Esophagus squamous epithelium (tissue), 5 donors: ENCODE measurements at regions not wholly inside any gene's neighbourhood (a gene's known extent, or its start where the extent isn't known, plus 50 kb on each side); places are given as distances from the start of the nearest gene placed in this dataset.

Source experiments
- DNase-seq: peaks from one replicate; lab custom pipeline; 2025; lab: John Stamatoyannopoulos, UW
- H3K27ac ChIP-seq, 4 donors: fragments of 200-600 bp; sonication (generic); one replicate each; pipeline ENCODE4 v1.5.1; 2016 to 2019; ENCODE audit warnings: mild to moderate bottlenecking in 1 of 4
- H3K27me3 ChIP-seq, 4 donors: fragments of 200-600 bp; sonication (generic); 1 replicate in 3 of 4; 2 replicates in 1 of 4; pipeline versions ENCODE4 v1.5.1 to v1.6.0; 2017 to 2021; ENCODE audit warnings: antibody characterized with exemption in 1 of 4
- H3K36me3 ChIP-seq, 3 donors: fragments of 200-600 bp; sonication (generic); one replicate each; pipeline ENCODE4 v1.5.1; 2016 to 2019
- H3K4me1 ChIP-seq, 3 donors: fragments of 200-600 bp; sonication (generic); one replicate each; pipeline ENCODE4 v1.5.1; 2017 to 2019
- H3K4me3 ChIP-seq, 4 donors: fragments of 200-600 bp; sonication (generic); 1 replicate in 3 of 4; 2 replicates in 1 of 4; pipeline ENCODE4 v1.5.1; 2016 to 2019; ENCODE audit warnings: mild to moderate bottlenecking in 2 of 4, moderate library complexity in 1 of 4
- H3K9me3 ChIP-seq, 3 donors: fragments of 200-600 bp; sonication (generic); one replicate each; pipeline ENCODE4 v1.5.1; 2016 to 2019
- CTCF ChIP-seq, 6 experiments: fragments of 450-650 bp in 4 of 6; fragments of 200-600 bp in 2 of 6; sonication (generic) in 2 of 6; IDR thresholded peaks; one replicate each; pipeline ENCODE4 v1.5.1; 2016 to 2019; ENCODE audit warnings: antibody characterized with exemption in 6 of 6, mild to moderate bottlenecking in 4 of 6, moderate library complexity in 4 of 6
- POLR2A ChIP-seq, 4 donors: fragments of 450-650 bp; IDR thresholded peaks; one replicate each; pipeline ENCODE4 v1.6.1; 2017; ENCODE audit warnings: antibody characterized with exemption in 4 of 4, mild to moderate bottlenecking in 4 of 4, moderate library complexity in 3 of 4
- WGBS, 2 donors: methylation state at CpG; one replicate each; pipeline ENCODE4 v1.1.5; 2018; 5-methylcytosine and 5-hydroxymethylcytosine counted together
- intact Hi-C: fragments of 100-400 bp; cut with DNase I; formaldehyde crosslinking; loops from one replicate; pipeline ENCODE4 v1.15.0; 2022
- donor health status: DM: yes; HTN: yes; CAD: no.

DNA sequence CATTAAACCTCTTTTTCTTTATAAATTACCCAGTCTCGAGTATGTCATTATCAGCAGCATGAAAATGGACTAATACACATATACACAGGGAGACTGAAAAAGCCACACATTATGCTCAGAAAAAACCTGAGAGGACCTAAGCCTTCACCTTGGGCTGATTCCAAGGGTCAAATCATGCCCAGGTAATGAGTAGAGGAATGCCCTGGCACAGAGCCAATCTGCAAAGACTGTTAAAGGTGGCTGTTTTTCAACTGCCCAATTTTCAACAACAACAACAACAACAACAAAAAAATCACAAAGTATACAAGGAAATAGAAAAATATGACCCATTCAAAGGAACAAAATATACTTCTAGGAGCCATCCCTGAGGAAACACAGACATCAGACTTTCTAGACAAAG, 220.2 kb upstream of the TBX20 start:
- DNase-seq, result no peak
- H3K4me3 ChIP-seq, result no peak overlapping the region
- no peaks in the 10 kb centered on the region for H3K4me1 ChIP-seq
- WGBS, 2 donors, result 78 to 88% methylated on average over 1 of the region's 1 CpG
- H3K27ac ChIP-seq, result no peak overlapping the region
- TF ChIP-seq POLR2A (IDR thresholded peaks at IDR 0.05) (no peak), CTCF (IDR thresholded peaks at IDR 0.05) (no peak)
- no peaks in the 10 kb centered on the region for H3K27me3 ChIP-seq
- no peaks in the 10 kb centered on the region for H3K9me3 ChIP-seq
- intact Hi-C loops, result no loop called here
- H3K36me3 ChIP-seq, result no peaks in the 10 kb centered on the region

- Histone ChIP-seq H3K27ac (no peak overlapping the region), H3K4me1 (no peaks in the 10 kb centered on the region)
- intact Hi-C loops, result no loop called here
These were observed 214.7 kb upstream of the TBX20 start for GRCh38 chr7:35468606-35469005.

GRCh38 chr7:35467456-35467978, 213.6 kb upstream of the TBX20 start:
- no peaks in the 10 kb centered on the region for H3K36me3 ChIP-seq
- H3K4me1 ChIP-seq, result no peaks in the 10 kb centered on the region
- H3K27me3 ChIP-seq, result peaks cover 0 to 7% (median 0%) of the 10 kb centered on the region in 4 donors
- no peak overlapping the region for H3K27ac ChIP-seq
- intact Hi-C loops, result no loop called here
- TF ChIP-seq POLR2A (IDR thresholded peaks at IDR 0.05) (no peak), CTCF (IDR thresholded peaks at IDR 0.05) (no peak)
- DNase-seq, result no peak
- H3K9me3 ChIP-seq, result no peaks in the 10 kb centered on the region
- no peak overlapping the region for H3K4me3 ChIP-seq
- WGBS, 2 donors, result 65 to 89% methylated on average over 1 to 3 of the region's 3 CpGs

More at GRCh38 chr7:35468606-35469005, 214.7 kb upstream of the TBX20 start:
- Histone ChIP-seq H3K27me3 (peaks cover 0 to 7% (median 0%) of the 10 kb centered on the region in 4 donors), H3K36me3 (no peaks in the 10 kb centered on the region), H3K4me3 (no peak overlapping the region), H3K9me3 (no peaks in the 10 kb centered on the region)
- no peak for DNase-seq
- WGBS, 2 donors, result 69 to 88% methylated on average over 4 of the region's 5 CpGs
- TF ChIP-seq POLR2A (IDR thresholded peaks at IDR 0.05) (no peak), CTCF (IDR thresholded peaks at IDR 0.05) (no peak)

DNA sequence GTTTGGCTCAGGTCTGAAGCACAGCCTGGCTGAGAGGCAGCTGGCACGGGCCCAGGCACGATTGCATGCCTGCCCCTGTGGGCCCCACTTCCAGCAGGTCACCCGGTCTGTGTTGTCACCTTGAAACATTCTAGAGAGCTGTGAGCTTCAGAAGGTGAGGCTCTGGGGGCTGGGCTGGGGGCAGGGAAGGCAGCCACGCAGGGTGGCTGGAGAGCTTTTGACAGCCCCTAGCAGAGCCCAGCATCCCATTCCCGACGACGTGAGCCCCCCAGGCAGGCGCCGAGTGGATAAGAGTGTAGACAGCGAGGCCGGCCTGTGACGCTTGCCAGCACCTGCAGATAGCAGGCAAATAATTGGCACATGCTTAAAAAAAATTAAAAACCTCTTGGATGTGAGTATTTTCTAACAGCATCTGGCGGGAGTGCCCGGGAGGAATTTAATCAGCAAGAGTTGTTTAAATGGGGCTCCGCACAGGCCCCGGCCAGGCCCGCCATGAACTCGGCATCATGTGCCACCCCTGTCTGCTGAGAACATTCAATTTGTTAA, 212.0 kb upstream of the TBX20 start:
- no peak for TF ChIP-seq CTCF (IDR thresholded peaks at IDR 0.05)
- DNase-seq, result no peak
- H3K9me3 ChIP-seq, result no peaks in the 10 kb centered on the region
- H3K4me1 ChIP-seq, result no peaks in the 10 kb centered on the region
- peaks cover 0 to 7% (median 0%) of the 10 kb centered on the region in 4 donors for H3K27me3 ChIP-seq
- H3K36me3 ChIP-seq, result no peaks in the 10 kb centered on the region
- H3K4me3 ChIP-seq, result no peak overlapping the region
- intact Hi-C loops, result no loop called here
- WGBS, 2 donors, result 37 to 55% methylated on average over 12 to 15 of the region's 18 CpGs
- no peak overlapping the region for H3K27ac ChIP-seq

GRCh38 chr7:35463751-35464150, 209.9 kb upstream of the TBX20 start:
- intact Hi-C loops, result no loop called here
- H3K9me3 ChIP-seq, result peaks cover 0 to 3% (median 0%) of the 10 kb centered on the region in 3 donors
- 49 to 67% methylated on average over 3 of the region's 4 CpGs for WGBS, 2 donors
- H3K4me3 ChIP-seq, result no peak overlapping the region
- no peak for TF ChIP-seq POLR2A (IDR thresholded peaks at IDR 0.05)
- TF ChIP-seq CTCF (IDR thresholded peaks at IDR 0.05), result no peak
- H3K36me3 ChIP-seq, result no peaks in the 10 kb centered on the region
- no peak overlapping the region for H3K27ac ChIP-seq
- no peak for DNase-seq
- no peaks in the 10 kb centered on the region for H3K4me1 ChIP-seq
- H3K27me3 ChIP-seq, result peaks cover 0 to 7% (median 0%) of the 10 kb centered on the region in 4 donors
